ENCODE measurements at regions not wholly inside any gene's neighbourhood (a gene's known extent, or its start where the extent isn't known, plus 50 kb on each side); places are given as distances from the start of the nearest gene placed in this dataset.

DNA sequence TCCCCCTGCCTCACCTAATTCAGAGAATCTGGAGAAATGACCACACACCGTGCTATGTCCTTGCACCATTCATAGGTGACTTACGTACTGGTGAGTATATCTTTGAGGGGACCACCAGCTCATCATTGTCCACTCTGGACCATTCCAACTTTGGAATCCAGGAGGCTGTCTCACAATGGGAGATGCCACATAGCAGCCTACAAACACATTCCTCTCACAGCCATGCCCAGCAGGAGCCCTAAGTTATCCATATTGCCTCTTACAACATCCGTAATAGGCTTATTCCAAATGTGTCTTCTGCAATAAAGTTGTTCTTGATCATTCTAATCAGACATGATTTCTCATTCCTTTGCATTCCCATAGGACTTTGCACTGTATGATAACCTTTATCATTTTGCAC, 436.7 kb downstream of the EFNB2 start:
- Histone ChIP-seq H3K27me3 (no peaks in the 10 kb centered on the region), H3K9me3 (no peaks in the 10 kb centered on the region), H3K36me3 (no peaks in the 10 kb centered on the region), H3K4me1 (peaks cover 0 to 17% (median 0%) of the 10 kb centered on the region in 9 donors), H3K4me3 (no peak overlapping the region), H3K27ac (no peak overlapping the region)
- WGBS, 2 donors: 95 to 98% methylated on average over 3 of the region's 3 CpGs
- no peak for DNase-seq
- no peak for ATAC-seq
- intact Hi-C loops (cut with DNase I): no loop called here
- TF ChIP-seq CTCF (IDR thresholded peaks at IDR 0.05): no peak

- no peak for TF ChIP-seq CTCF (IDR thresholded peaks at IDR 0.05)
- Histone ChIP-seq H3K27ac (no peak overlapping the region), H3K4me3 (no peak overlapping the region), H3K9me3 (no peaks in the 10 kb centered on the region), H3K4me1 (peaks cover 0 to 17% (median 0%) of the 10 kb centered on the region in 9 donors), H3K36me3 (no peaks in the 10 kb centered on the region), H3K27me3 (no peaks in the 10 kb centered on the region)
- WGBS, 2 donors: 95 to 98% methylated on average over 4 of the region's 4 CpGs
- intact Hi-C loops (cut with DNase I): no loop called here
- DNase-seq (no peak), ATAC-seq (no peak)
These were observed 438.8 kb downstream of the EFNB2 start for GRCh38 chr13:106096661-106097092.

DNA sequence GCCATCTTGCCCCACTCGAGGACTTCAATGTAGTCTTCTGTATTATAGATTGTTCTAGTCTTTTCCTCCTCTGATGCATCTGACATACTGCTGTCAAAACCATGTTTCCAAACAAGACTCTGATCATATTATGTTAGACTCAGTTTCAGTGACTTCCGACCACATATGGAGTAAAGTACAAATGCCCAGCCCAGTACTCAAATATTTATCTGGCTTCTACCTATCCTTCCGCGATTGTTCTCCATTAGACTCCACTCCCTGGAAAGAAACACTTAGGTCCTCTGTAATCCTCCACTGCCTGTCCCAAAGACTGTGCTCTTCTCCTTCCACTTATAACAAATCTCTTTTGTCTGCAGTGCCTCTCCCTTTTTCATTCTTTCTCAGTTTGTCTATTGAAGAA, 439.5 kb downstream of the EFNB2 start:
- Histone ChIP-seq H3K36me3 (no peaks in the 10 kb centered on the region), H3K27ac (no peak overlapping the region), H3K4me3 (no peak overlapping the region), H3K27me3 (no peaks in the 10 kb centered on the region), H3K9me3 (no peaks in the 10 kb centered on the region), H3K4me1 (peaks cover 0 to 14% (median 0%) of the 10 kb centered on the region in 9 donors)
- ATAC-seq (no peak), DNase-seq (no peak)
- intact Hi-C loops (cut with DNase I): no loop called here
- TF ChIP-seq CTCF (IDR thresholded peaks at IDR 0.05): no peak
- 96 to 98% methylated on average over 4 of the region's 4 CpGs for WGBS, 2 donors

DNA sequence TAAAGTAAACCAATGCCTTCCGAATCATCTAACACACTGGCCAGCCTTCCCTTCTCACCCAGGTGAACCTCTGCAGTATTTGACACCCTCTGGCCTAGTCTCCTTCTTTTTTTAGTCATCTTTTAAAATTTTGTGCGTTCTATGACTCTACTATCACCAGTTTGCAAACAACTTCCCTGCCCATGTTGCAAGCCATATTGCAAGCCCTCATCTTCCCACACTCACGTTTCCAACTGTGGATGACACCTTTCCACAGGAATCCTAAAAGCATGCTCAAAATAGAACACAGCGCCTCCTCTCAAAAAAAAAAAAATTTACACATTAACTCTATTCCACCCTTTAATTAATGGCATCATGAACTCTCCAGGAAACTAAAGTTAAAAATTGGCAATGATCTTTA, 440.1 kb downstream of the EFNB2 start:
- Histone ChIP-seq H3K9me3 (no peaks in the 10 kb centered on the region), H3K27me3 (no peaks in the 10 kb centered on the region), H3K4me1 (peaks cover 0 to 9% (median 0%) of the 10 kb centered on the region in 9 donors), H3K4me3 (no peak overlapping the region), H3K27ac (no peak overlapping the region), H3K36me3 (no peaks in the 10 kb centered on the region)
- DNase-seq (no peak), ATAC-seq (no peak)
- 92 to 94% methylated on average over 4 of the region's 4 CpGs for WGBS, 2 donors
- intact Hi-C loops (cut with DNase I): no loop called here
- TF ChIP-seq CTCF (IDR thresholded peaks at IDR 0.05): no peak

GRCh38 chr13:106090001-106090400, 445.5 kb downstream of the EFNB2 start:
- H3K4me3 ChIP-seq: no peak overlapping the region
- no peak for ATAC-seq
- H3K9me3 ChIP-seq: no peaks in the 10 kb centered on the region
- WGBS, 2 donors: 85% methylated on average over 2 of the region's 2 CpGs
- no peaks in the 10 kb centered on the region for H3K27me3 ChIP-seq
- intact Hi-C loops (cut with DNase I): no loop called here
- no peak for TF ChIP-seq CTCF (IDR thresholded peaks at IDR 0.05)
- DNase-seq: no peak
- no peaks in the 10 kb centered on the region for H3K4me1 ChIP-seq
- no peaks in the 10 kb centered on the region for H3K36me3 ChIP-seq
- no peak overlapping the region for H3K27ac ChIP-seq
